Endothelial cell of umbilical vein (primary cell): ENCODE measurements at regions not wholly inside any gene's neighbourhood (a gene's known extent, or its start where the extent isn't known, plus 50 kb on each side); places are given as distances from the start of the nearest gene placed in this dataset.

ENCODE experiments used
- BruUV-seq: library from RNA; stranded (reverse); fragments of 400-500 nt; replicated peaks from 2 replicates; lab custom pipeline; 2021; lab: Mats Ljungman, UMichigan
- CTCF ChIA-PET: fragments of 300-600, 350-600 bp; sonication (Branson Sonifier 250); formaldehyde crosslinking; loops from one replicate; lab custom pipeline; 2021; ENCODE audit warnings: antibody characterized with exemption, inconsistent platforms; lab: Charles Lee
- POLR2A ChIA-PET: fragments of 300-600, 350-600 bp; sonication (Branson Sonifier 250); formaldehyde crosslinking; loops from one replicate; lab custom pipeline; 2021; ENCODE audit warnings: antibody characterized with exemption, inconsistent platforms; lab: Charles Lee
- DNase-seq: peaks from one replicate; pipeline ENCODE4 v3.0.0-alpha.2; 2011; ENCODE audit warnings: low read depth, low spot score
- FAIRE-seq: peaks from 2 replicates; lab custom pipeline; 2011; peaks lifted over from hg19 to GRCh38; lab: Jason Lieb, UNC
- H2AFZ ChIP-seq: 2 replicates; pipeline ENCODE4 v1.6.0; 2012; ENCODE audit warnings: low read depth, low read length, control low read depth, inconsistent platforms
- H3K27ac ChIP-seq: 2 replicates; pipeline ENCODE4 v1.5.1; 2011; ENCODE audit warnings: low read depth, mild to moderate bottlenecking, control low read depth, low read length, moderate library complexity; ENCODE audit not compliant: insufficient read depth
- H3K27me3 ChIP-seq, 2 experiments: 2 replicates each; pipeline versions ENCODE4 v1.6.0 to v1.6.1; 2011; ENCODE audit warnings: low read length in 2 of 2, mixed read lengths in 1 of 2; ENCODE audit not compliant: control insufficient read depth in 2 of 2, insufficient read depth in 2 of 2
- H3K36me3 ChIP-seq, 2 experiments: 2 replicates in 1 of 2; 3 replicates in 1 of 2; pipeline ENCODE4 v1.5.1; 2011; ENCODE audit warnings: low read length in 2 of 2, mild to moderate bottlenecking in 1 of 2, moderate library complexity in 1 of 2; ENCODE audit not compliant: control insufficient read depth in 2 of 2, insufficient read depth in 2 of 2; ENCODE audit errors: extremely low read depth in 1 of 2
- H3K4me1 ChIP-seq: 3 replicates; pipeline ENCODE4 v1.5.1; 2011; ENCODE audit warnings: mild to moderate bottlenecking, low read length; ENCODE audit not compliant: control insufficient read depth, insufficient read depth; ENCODE audit errors: extremely low read depth
- H3K4me2 ChIP-seq: 2 replicates; pipeline ENCODE4 v1.6.1; 2011; ENCODE audit warnings: low read length, control low read depth, mixed read lengths; ENCODE audit not compliant: insufficient read depth
- H3K4me3 ChIP-seq, 3 experiments: fragments of 200-600 bp in 1 of 3; sonication (generic), shearing (Covaris generic) in 1 of 3; replicated peaks in 1 of 3; 2 replicates each; pipeline ENCODE4 v1.5.1; 2011 to 2016; ENCODE audit warnings: control low read depth in 3 of 3, low read length in 3 of 3, mild to moderate bottlenecking in 2 of 3, inconsistent platforms in 1 of 3, low read depth in 1 of 3, moderate library complexity in 1 of 3; ENCODE audit not compliant: insufficient read depth in 1 of 3
- H3K79me2 ChIP-seq: 2 replicates; pipeline ENCODE4 v1.6.0; 2012; ENCODE audit warnings: low read length, inconsistent platforms; ENCODE audit not compliant: control insufficient read depth, insufficient read depth
- H3K9ac ChIP-seq: replicated peaks from 2 replicates; pipeline ENCODE3; 2011; ENCODE audit warnings: low read length, control low read depth; ENCODE audit not compliant: insufficient read depth; ENCODE audit errors: extremely low read depth
- H3K9me1 ChIP-seq: replicated peaks from 3 replicates; pipeline ENCODE4 v1.6.0; 2011; ENCODE audit warnings: mild to moderate bottlenecking, low read length; ENCODE audit not compliant: control insufficient read depth, insufficient read depth; ENCODE audit errors: extremely low read depth
- H3K9me3 ChIP-seq: replicated peaks from 2 replicates; pipeline ENCODE4 v1.5.1; 2012; ENCODE audit warnings: low read length, inconsistent platforms; ENCODE audit not compliant: control insufficient read depth, insufficient read depth
- H4K20me1 ChIP-seq: replicated peaks from 2 replicates; pipeline ENCODE3; 2011; ENCODE audit warnings: mild to moderate bottlenecking, low read length; ENCODE audit not compliant: control insufficient read depth, insufficient read depth; ENCODE audit errors: extremely low read depth
- EZH2 ChIP-seq: IDR thresholded peaks from 2 replicates; pipeline ENCODE4 v1.6.1; 2012; ENCODE audit warnings: borderline replicate concordance, low read depth, mild to moderate bottlenecking, moderate library complexity, low read length, inconsistent platforms; ENCODE audit not compliant: severe bottlenecking
- FOS ChIP-seq: IDR thresholded peaks from 2 replicates; pipeline ENCODE4 v1.6.1; 2011; ENCODE audit warnings: mild to moderate bottlenecking, low read length, moderate library complexity, borderline replicate concordance; ENCODE audit not compliant: insufficient read depth
- JUN ChIP-seq: IDR thresholded peaks from 2 replicates; pipeline ENCODE4 v1.6.1; 2011; ENCODE audit warnings: borderline replicate concordance, low read depth; ENCODE audit not compliant: insufficient read length, insufficient read depth
- MYC ChIP-seq: IDR thresholded peaks from one replicate; pipeline ENCODE4 v1.6.1; 2011; ENCODE audit warnings: mild to moderate bottlenecking, low read depth, low read length
- POLR2AphosphoS5 ChIP-seq: IDR thresholded peaks from 2 replicates; pipeline ENCODE4 v1.6.1; 2012; ENCODE audit warnings: low read depth, mild to moderate bottlenecking, control low read depth, low read length, moderate library complexity; ENCODE audit not compliant: insufficient read depth
- dilution Hi-C: fragments of 300-500 bp; cut with MboI; formaldehyde crosslinking; loops from one replicate; pipeline ENCODE4 v1.15.0; 2019; ENCODE audit warnings: low sequenced_read_pairs; ENCODE audit not compliant: extremely low pct_ligation_motif_present
- intact Hi-C: fragments of 100-400 bp; cut with micrococcal nuclease; formaldehyde crosslinking; loops from one replicate; pipeline ENCODE4 v1.10.0; 2022
- TF ChIP-seq, protein P1 (sequence below): IDR thresholded peaks from 2 replicates; pipeline ENCODE4 v1.6.1; 2011; ENCODE audit not compliant: insufficient read depth, insufficient read length
- TF ChIP-seq, protein P2 (sequence below), 2 donors: IDR thresholded peaks; 1 replicate in 1 of 2; 2 replicates in 1 of 2; pipeline ENCODE4 v1.5.1; 2011; ENCODE audit warnings: low read length in 2 of 2, mild to moderate bottlenecking in 2 of 2, moderate library complexity in 2 of 2, control low read depth in 1 of 2, inconsistent platforms in 1 of 2, low read depth in 1 of 2; ENCODE audit not compliant: insufficient read depth in 1 of 2; ENCODE audit errors: extremely low read depth in 1 of 2

- Histone ChIP-seq H3K27ac (no peak overlapping the region), H3K79me2 (no peaks in the 10 kb centered on the region), H3K9ac (no peak overlapping the region), H3K9me3 (no peaks in the 10 kb centered on the region), H3K36me3 (no peaks in the 10 kb centered on the region), H3K27me3 (peaks cover 0 to 2% of the 10 kb centered on the region in 2 experiments), H3K4me1 (no peaks in the 10 kb centered on the region), H4K20me1 (no peaks in the 10 kb centered on the region), H3K9me1 (no peaks in the 10 kb centered on the region), H3K4me3 (no peak overlapping the region), H3K4me2 (no peak overlapping the region), H2AFZ (no peak overlapping the region)
- dilution Hi-C loops: no loop called here
- BruUV-seq: no TSS peak
- ChIA-PET POLR2A (no interaction called here), CTCF (interaction anchor here (0.6 to 1.3 kb wide), 4 partner anchors 13 to 43 kb away, joined by 3 to 4 read pairs (median 3); no protein-coding TSS in a partner anchor)
- intact Hi-C loops: no loop called here
- TF ChIP-seq EZH2: no peak
- TF ChIP-seq, protein P1, sequence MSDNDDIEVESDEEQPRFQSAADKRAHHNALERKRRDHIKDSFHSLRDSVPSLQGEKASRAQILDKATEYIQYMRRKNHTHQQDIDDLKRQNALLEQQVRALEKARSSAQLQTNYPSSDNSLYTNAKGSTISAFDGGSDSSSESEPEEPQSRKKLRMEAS: no peak
- TF ChIP-seq, protein P2, sequence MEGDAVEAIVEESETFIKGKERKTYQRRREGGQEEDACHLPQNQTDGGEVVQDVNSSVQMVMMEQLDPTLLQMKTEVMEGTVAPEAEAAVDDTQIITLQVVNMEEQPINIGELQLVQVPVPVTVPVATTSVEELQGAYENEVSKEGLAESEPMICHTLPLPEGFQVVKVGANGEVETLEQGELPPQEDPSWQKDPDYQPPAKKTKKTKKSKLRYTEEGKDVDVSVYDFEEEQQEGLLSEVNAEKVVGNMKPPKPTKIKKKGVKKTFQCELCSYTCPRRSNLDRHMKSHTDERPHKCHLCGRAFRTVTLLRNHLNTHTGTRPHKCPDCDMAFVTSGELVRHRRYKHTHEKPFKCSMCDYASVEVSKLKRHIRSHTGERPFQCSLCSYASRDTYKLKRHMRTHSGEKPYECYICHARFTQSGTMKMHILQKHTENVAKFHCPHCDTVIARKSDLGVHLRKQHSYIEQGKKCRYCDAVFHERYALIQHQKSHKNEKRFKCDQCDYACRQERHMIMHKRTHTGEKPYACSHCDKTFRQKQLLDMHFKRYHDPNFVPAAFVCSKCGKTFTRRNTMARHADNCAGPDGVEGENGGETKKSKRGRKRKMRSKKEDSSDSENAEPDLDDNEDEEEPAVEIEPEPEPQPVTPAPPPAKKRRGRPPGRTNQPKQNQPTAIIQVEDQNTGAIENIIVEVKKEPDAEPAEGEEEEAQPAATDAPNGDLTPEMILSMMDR (IDR thresholded peaks at IDR 0.05; ENCODE audit: extremely low read depth in 1 of 2, insufficient read depth in 1 of 2, low read depth in 1 of 2, low read length in 2 of 2): no peak
- TF ChIP-seq MYC: no peak
- TF ChIP-seq FOS: no peak
- TF ChIP-seq JUN: no peak
- TF ChIP-seq POLR2AphosphoS5: no peak
- FAIRE-seq (no peak), DNase-seq (no peak)
Measured at GRCh38 chr3:159517105-159517504, 471.5 kb upstream of the IL12A start.
